ENCODE measurements at regions not wholly inside any gene's neighbourhood (a gene's known extent, or its start where the extent isn't known, plus 50 kb on each side); places are given as distances from the start of the nearest gene placed in this dataset.

DNA sequence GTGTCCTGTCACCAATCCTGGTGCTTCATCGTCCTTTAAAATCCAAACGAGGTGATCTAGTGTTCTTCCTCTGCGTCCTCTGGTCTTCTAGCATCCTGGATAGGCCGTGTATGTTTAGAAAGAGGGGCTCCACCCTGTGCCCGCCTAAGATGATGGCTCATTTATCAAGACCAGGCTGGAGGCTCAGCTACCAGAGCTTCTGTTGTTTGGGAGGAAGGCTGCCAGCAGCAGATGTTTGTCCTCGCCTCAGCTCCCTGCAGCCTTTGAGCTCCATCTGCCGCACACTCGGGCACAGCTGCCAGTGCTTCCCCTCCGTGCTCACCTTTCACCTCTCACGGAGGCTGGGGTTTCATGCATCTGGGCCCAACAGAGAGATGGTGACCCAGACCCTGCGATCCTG, 954.7 kb upstream of the RBFOX1 start:
- no peak for DNase-seq (ENCODE audit: low read depth)

DNA sequence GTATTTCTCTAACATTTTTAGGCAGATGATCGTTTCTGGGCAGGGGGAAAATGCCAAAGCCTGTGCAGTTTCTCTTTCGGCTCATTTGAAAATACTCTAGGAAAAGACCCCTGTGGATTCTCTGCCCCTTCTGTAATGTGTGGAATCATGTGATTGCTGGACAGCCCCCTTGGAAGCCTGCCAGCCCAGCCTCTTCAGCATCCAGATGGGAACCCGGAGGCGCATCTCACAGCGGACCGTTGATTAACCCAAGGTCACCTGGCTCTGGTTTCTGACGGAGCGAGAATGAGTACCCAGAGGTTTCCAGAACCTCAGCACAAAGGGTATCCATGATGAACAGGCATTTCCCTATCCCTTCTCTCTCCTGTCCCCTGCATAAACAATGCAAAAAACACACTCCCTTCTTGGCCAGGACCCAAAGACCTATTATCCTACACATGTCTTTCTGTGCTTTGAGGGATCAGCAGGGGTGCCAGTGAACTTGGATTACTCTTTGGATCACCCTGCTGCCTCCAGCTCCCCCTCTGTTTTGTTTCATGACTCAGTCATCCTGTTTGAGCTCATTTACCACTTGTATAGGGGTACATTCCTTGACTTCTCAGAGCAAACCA, 957.1 kb upstream of the RBFOX1 start:
- no peak for DNase-seq (ENCODE audit: low read depth)

DNA sequence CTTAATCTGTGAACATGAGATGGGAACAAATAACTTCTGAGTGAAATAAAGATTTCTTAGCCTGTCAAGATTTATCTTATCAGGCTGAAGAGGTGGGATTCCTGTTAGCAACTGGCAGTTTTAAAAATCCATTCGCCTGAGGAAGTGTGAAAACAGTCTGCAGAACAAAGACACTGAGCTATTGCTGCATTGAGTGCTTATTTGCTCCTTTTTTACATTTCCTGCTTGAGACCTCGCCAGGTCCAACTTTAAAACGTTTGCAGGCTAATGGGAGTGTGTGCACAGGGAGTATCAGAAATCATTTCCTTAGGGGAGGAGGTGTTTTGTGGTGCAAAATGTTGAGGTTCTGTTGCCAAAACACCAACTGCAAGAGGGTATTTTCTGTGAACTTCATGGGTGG, 957.8 kb upstream of the RBFOX1 start:
- no peak for DNase-seq (ENCODE audit: low read depth)

GRCh38 chr16:6364846-6365245, 967.8 kb upstream of the RBFOX1 start:
- no peak for DNase-seq (ENCODE audit: low read depth)

DNA sequence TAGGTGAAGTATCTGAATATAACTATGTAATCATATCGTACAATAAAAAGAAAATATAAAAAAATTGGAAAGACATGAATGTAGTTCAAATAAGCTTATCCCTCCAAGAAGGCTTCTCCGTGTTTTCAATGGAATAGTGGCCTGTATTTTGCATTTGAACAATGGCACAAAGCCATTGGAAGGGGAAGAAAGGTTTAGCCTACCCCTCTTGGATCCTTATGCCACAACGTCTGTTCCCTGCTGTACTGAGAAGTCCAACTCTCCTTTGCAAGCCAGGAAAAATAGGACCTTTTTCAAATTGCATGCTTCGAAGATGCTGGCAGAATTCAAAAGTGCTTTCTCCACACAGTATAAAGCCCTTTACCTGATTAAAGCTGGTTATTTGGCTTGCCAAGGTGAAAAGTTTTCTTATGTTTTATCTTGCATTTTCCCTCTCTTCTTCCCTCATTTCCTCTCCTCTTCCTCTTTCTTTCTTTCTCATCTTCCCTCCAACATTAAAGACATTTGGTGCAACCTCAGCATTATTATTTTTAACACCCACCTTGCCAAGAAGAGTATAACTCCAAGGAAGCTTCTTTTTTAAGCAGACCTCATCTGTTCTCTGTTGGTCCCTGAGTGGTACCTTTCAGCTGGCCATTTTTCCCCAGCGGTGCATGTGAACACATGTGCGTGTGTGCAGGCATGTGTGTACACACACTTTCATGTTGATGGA, 968.6 kb upstream of the RBFOX1 start:
- DNase-seq (ENCODE audit: low read depth) = no peak

GRCh38 chr16:6363396-6363795, 969.2 kb upstream of the RBFOX1 start:
- no peak for DNase-seq (ENCODE audit: low read depth)

- no peak for DNase-seq (ENCODE audit: low read depth)
Measured at GRCh38 chr16:6362321-6362720, 970.3 kb upstream of the RBFOX1 start.

GRCh38 chr16:6360641-6361040, 972.0 kb upstream of the RBFOX1 start:
- DNase-seq (ENCODE audit: low read depth) = no peak

DNA sequence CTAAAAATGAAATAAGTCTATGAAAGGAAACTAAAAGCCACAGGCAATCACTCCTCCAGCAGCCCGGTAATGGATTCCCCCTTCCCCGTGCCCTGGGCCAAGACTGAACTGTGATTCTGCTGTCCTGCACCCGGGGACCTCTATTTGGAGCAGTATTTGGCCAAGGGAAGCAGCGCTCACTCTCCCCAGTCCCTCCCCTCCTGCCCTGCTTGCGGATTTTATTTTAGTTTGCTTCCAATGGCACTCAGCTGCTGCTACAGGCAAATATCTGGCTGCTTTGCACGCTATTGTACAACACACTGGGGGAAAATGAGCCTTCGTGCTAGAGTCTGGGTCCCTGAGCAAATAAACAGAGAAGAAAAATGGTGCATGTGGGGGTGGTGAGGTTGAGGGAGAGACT, 975.7 kb upstream of the RBFOX1 start:
- no peak for DNase-seq (ENCODE audit: low read depth)

DNA sequence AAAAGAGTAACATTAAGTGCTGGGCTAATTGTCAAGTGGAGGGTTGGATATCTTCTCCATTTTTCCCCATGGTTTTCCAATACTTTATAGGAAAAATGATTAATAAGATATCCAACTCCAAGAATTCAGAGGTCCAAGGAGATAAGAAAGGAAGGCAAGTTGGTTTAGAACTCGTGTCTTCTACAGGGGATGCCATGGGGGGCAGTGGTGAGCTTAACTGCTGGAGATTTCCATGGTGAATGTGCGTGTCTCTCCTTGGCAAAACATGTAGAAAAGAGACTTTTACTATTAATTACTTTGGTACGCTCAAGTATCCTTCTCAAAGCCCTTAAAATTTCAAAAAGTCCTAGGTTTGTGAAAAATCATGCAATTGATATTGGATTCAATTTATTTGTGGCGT, 982.9 kb upstream of the RBFOX1 start:
- DNase-seq (ENCODE audit: low read depth) = no peak

- no peak for DNase-seq (ENCODE audit: low read depth)
Measured at GRCh38 chr16:6345090-6345489, 987.6 kb upstream of the RBFOX1 start.

- no peak for DNase-seq (ENCODE audit: low read depth)
Measured at GRCh38 chr16:6343157-6343556, 989.5 kb upstream of the RBFOX1 start.

DNA sequence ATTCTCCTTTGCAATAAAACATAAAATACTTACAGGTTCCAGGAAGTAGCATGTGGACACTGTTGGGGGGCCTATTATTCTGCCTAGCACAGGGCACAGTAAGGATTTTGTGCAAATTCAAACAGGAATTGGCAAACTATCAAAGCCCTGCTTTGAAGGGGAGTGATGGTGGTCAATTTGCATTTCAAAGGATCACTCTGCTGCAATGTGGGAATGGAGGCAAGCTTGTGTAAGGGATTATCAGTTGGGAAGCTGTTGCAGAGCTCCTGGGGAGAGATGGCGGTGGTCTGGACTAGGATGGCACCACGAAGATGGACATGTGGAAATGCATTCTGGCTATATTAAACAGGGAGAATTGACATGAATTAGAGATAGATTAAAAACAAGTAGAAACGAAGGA, 990.7 kb upstream of the RBFOX1 start:
- no peak for DNase-seq (ENCODE audit: low read depth)

GRCh38 chr16:6335072-6335471, 997.6 kb upstream of the RBFOX1 start:
- no peak for DNase-seq (ENCODE audit: low read depth)

GRCh38 chr16:6331770-6332169, 1000.9 kb upstream of the RBFOX1 start:
- no peak for DNase-seq (ENCODE audit: low read depth)

DNA sequence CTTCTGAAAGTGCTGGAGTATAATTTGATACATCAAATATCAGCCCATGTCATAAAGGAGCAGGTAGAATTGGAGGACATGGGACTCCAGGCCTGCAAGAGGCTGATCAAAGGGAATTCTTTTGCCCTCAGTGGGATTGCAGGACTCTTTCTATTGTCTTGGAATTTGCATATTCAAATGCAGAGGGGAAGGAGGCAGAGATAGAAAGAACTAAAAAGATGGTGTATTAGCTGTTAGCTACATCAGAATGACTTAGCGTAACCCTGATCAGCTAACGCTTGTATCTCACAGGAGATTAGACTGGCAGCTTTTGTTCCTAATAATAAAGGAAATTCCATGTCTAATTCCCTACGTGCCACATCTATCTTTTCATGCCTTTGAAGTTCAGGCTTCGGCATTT, 1014.7 kb upstream of the RBFOX1 start:
- DNase-seq (ENCODE audit: low read depth) = no peak

- DNase-seq (ENCODE audit: low read depth) = no peak
Measured at GRCh38 chr16:6309271-6309670, 1023.4 kb upstream of the RBFOX1 start.

GRCh38 chr16:6308176-6308575, 1024.5 kb upstream of the RBFOX1 start:
- no peak for DNase-seq (ENCODE audit: low read depth)

- no peak for DNase-seq (ENCODE audit: low read depth)
Measured at GRCh38 chr16:6300523-6300922, 1032.1 kb upstream of the RBFOX1 start.

GRCh38 chr16:6297666-6298410, 1034.8 kb upstream of the RBFOX1 start:
- no peak for DNase-seq (ENCODE audit: low read depth)

- no peak for DNase-seq (ENCODE audit: low read depth)
Measured at GRCh38 chr16:6286176-6286575, 1046.5 kb upstream of the RBFOX1 start.

DNA sequence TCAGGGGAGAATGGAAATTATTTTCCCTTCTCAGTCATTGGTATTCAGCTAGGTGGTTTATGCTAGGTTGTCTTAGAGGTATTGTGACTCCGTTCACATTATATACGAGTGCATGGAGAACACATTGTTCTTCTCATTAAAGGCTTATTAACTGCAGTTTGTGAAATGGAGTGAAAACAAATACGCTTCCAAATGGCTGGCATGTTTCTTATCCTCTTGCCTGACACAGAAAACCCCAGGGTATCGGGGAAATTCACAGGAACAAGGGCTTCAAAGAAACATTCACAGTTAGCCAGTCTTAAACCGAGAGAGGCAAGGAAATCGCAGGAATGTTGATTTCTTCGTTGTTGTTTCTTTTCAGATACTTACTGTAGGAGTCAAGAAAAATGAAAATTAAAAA, 1047.9 kb upstream of the RBFOX1 start:
- DNase-seq (ENCODE audit: low read depth) = no peak

- no peak for DNase-seq (ENCODE audit: low read depth)
Measured at GRCh38 chr16:6281994-6282393, 1050.7 kb upstream of the RBFOX1 start.

Data from iris pigment epithelial cell (primary cell).